ENCODE measurements at regions not wholly inside any gene's neighbourhood (a gene's known extent, or its start where the extent isn't known, plus 50 kb on each side); places are given as distances from the start of the nearest gene placed in this dataset.

- TF ChIP-seq ZNF577 (CRISPR knock-in tag; IDR thresholded peaks at IDR 0.05; ENCODE audit: borderline replicate concordance, low read depth) = no peak
- no peak for TF ChIP-seq MLLT10 (CRISPR knock-in tag; IDR thresholded peaks at IDR 0.05)
- TF ChIP-seq POLR2AphosphoS5 (IDR thresholded peaks at IDR 0.05; ENCODE audit: low read depth, low read length) = no peak
- TF ChIP-seq USF2 (IDR thresholded peaks at IDR 0.05; ENCODE audit: low read depth, low read length) = no peak
- TF ChIP-seq USF2 (CRISPR knock-in tag; IDR thresholded peaks at IDR 0.05; ENCODE audit: borderline replicate concordance) = no peak
- no peak for TF ChIP-seq SALL2 (CRISPR knock-in tag; IDR thresholded peaks at IDR 0.05)
- no peak for TF ChIP-seq ZNF142 (CRISPR knock-in tag; IDR thresholded peaks at IDR 0.05)
- TF ChIP-seq NFYB (CRISPR knock-in tag; IDR thresholded peaks at IDR 0.05) = no peak
- TF ChIP-seq ZNF235 (CRISPR knock-in tag; IDR thresholded peaks at IDR 0.05; ENCODE audit: borderline replicate concordance) = no peak
- TF ChIP-seq ZMYM2 (CRISPR knock-in tag; IDR thresholded peaks at IDR 0.05) = no peak
These were observed 248.7 kb downstream of the RBFOX3 start for GRCh38 chr17:79361873-79362771.

Data from HepG2 (cell line).